H9 (cell line): ENCODE measurements at regions not wholly inside any gene's neighbourhood (a gene's known extent, or its start where the extent isn't known, plus 50 kb on each side); places are given as distances from the start of the nearest gene placed in this dataset.

ENCODE experiments used
- DNase-seq: peaks from one replicate; pipeline ENCODE4 v3.0.0-alpha.2; 2017
- H2AFZ ChIP-seq: one replicate; pipeline ENCODE4 v1.6.1; 2013; ENCODE audit warnings: mild to moderate bottlenecking, low read length, control low read depth, moderate library complexity
- H2AK5ac ChIP-seq: 2 replicates; pipeline ENCODE4 v1.6.1; 2013; ENCODE audit warnings: low read length, control low read depth, mixed read lengths; ENCODE audit not compliant: insufficient read length
- H2BK120ac ChIP-seq: one replicate; pipeline ENCODE4 v1.6.1; 2013; ENCODE audit warnings: low read depth, mild to moderate bottlenecking, low read length, control low read depth, inconsistent platforms; ENCODE audit not compliant: poor library complexity, severe bottlenecking
- H2BK12ac ChIP-seq: 2 replicates; pipeline ENCODE4 v1.6.1; 2013; ENCODE audit warnings: low read length, control low read depth, mixed read lengths, low read depth; ENCODE audit not compliant: insufficient read length
- H2BK15ac ChIP-seq: 2 replicates; pipeline ENCODE4 v1.6.1; 2013; ENCODE audit warnings: low read depth, low read length, control low read depth
- H2BK20ac ChIP-seq: one replicate; pipeline ENCODE4 v1.6.1; 2013; ENCODE audit warnings: low read depth, mild to moderate bottlenecking, low read length, control low read depth, inconsistent platforms; ENCODE audit not compliant: poor library complexity, severe bottlenecking
- H2BK5ac ChIP-seq: 2 replicates; pipeline ENCODE4 v1.6.1; 2013; ENCODE audit warnings: low read length, control low read depth, mixed read lengths; ENCODE audit not compliant: insufficient read length
- H3K14ac ChIP-seq: 2 replicates; pipeline ENCODE4 v1.6.1; 2013; ENCODE audit warnings: low read length, control low read depth; ENCODE audit not compliant: insufficient read depth
- H3K18ac ChIP-seq: 2 replicates; pipeline ENCODE4 v1.6.1; 2013; ENCODE audit warnings: low read depth, mild to moderate bottlenecking, mixed read lengths, low read length, control low read depth; ENCODE audit not compliant: insufficient read length
- H3K23ac ChIP-seq: 2 replicates; pipeline ENCODE4 v1.6.1; 2013; ENCODE audit warnings: low read length, control low read depth, mixed read lengths, low read depth; ENCODE audit not compliant: insufficient read length
- H3K23me2 ChIP-seq: 2 replicates; pipeline ENCODE4 v1.6.1; 2013; ENCODE audit warnings: low read depth, mild to moderate bottlenecking, mixed read lengths, low read length, control low read depth; ENCODE audit not compliant: insufficient read length, poor library complexity, severe bottlenecking
- H3K27ac ChIP-seq: 2 replicates; pipeline ENCODE4 v1.5.1; 2013; ENCODE audit warnings: low read length, control low read depth, mixed read lengths, low read depth; ENCODE audit not compliant: insufficient read length
- H3K27me3 ChIP-seq: 2 replicates; pipeline ENCODE4 v1.6.1; 2013; ENCODE audit warnings: low read length, control low read depth, inconsistent platforms; ENCODE audit not compliant: insufficient read depth
- H3K4ac ChIP-seq: 2 replicates; pipeline ENCODE4 v1.6.1; 2013; ENCODE audit warnings: low read depth, mild to moderate bottlenecking, control low read depth, inconsistent platforms, low read length, moderate library complexity
- H3K4me1 ChIP-seq: 2 replicates; pipeline ENCODE4 v1.6.1; 2013; ENCODE audit warnings: low read length, control low read depth, inconsistent platforms; ENCODE audit not compliant: insufficient read depth
- H3K4me2 ChIP-seq: 2 replicates; pipeline ENCODE4 v1.6.1; 2013; ENCODE audit warnings: low read length, control low read depth, mixed read lengths; ENCODE audit not compliant: insufficient read length, insufficient read depth
- H3K56ac ChIP-seq: 2 replicates; pipeline ENCODE4 v1.6.1; 2013; ENCODE audit warnings: low read depth, mild to moderate bottlenecking, mixed read lengths, low read length, control low read depth; ENCODE audit not compliant: insufficient read length
- H3K79me1 ChIP-seq: 2 replicates; pipeline ENCODE4 v1.6.1; 2013; ENCODE audit warnings: low read depth, mild to moderate bottlenecking, moderate library complexity, low read length, control low read depth, inconsistent platforms; ENCODE audit not compliant: insufficient read depth, poor library complexity, severe bottlenecking
- H3K79me2 ChIP-seq: 2 replicates; pipeline ENCODE4 v1.6.1; 2013; ENCODE audit warnings: low read length, control low read depth, inconsistent platforms; ENCODE audit not compliant: insufficient read depth
- H3K9ac ChIP-seq: 2 replicates; pipeline ENCODE4 v1.6.1; 2013; ENCODE audit warnings: low read length, control low read depth, mixed read lengths; ENCODE audit not compliant: insufficient read length; ENCODE audit errors: extremely low read depth
- H3K9me3 ChIP-seq: one replicate; pipeline ENCODE4 v1.6.1; 2013; ENCODE audit warnings: low read depth, low read length, inconsistent platforms; ENCODE audit not compliant: control insufficient read depth
- H3T11ph ChIP-seq: one replicate; pipeline ENCODE4 v1.6.1; 2013; ENCODE audit warnings: mild to moderate bottlenecking, low read length, control low read depth, inconsistent platforms
- H4K20me1 ChIP-seq: one replicate; pipeline ENCODE4 v1.6.1; 2013; ENCODE audit not compliant: control insufficient read depth, insufficient read length, insufficient read depth
- H4K5ac ChIP-seq: 2 replicates; pipeline ENCODE4 v1.6.1; 2013; ENCODE audit warnings: low read depth, mild to moderate bottlenecking, mixed read lengths, low read length, control low read depth; ENCODE audit not compliant: insufficient read length
- H4K8ac ChIP-seq: replicated peaks from 2 replicates; pipeline ENCODE4 v1.6.1; 2013; ENCODE audit warnings: low read length, control low read depth, mixed read lengths, low read depth; ENCODE audit not compliant: insufficient read length
- H4K91ac ChIP-seq: 2 replicates; pipeline ENCODE4 v1.6.1; 2013; ENCODE audit warnings: low read depth, mild to moderate bottlenecking, moderate library complexity, mixed read lengths, low read length, control low read depth; ENCODE audit not compliant: insufficient read length
- H3K27ac Mint-ChIP-seq, 3 experiments: 2 replicates in 2 of 3; 3 replicates in 1 of 3; pipeline ENCODE4 v1.8.0; 2020 to 2021; ENCODE audit warnings: mixed read lengths in 3 of 3, mild to moderate bottlenecking in 1 of 3, moderate library complexity in 1 of 3
- H3K27me3 Mint-ChIP-seq: 2 replicates; pipeline ENCODE4 v1.8.0; 2021; ENCODE audit warnings: low read depth, mild to moderate bottlenecking, moderate library complexity, mixed read lengths
- H3K36me3 Mint-ChIP-seq, 3 experiments: 2 replicates in 2 of 3; 3 replicates in 1 of 3; pipeline ENCODE4 v1.8.0; 2020 to 2021; ENCODE audit warnings: low read depth in 3 of 3, mixed read lengths in 3 of 3; ENCODE audit not compliant: insufficient read depth in 1 of 3
- H3K4me1 Mint-ChIP-seq, 2 experiments: 2 replicates each; pipeline ENCODE4 v1.8.0; 2020; ENCODE audit warnings: mixed read lengths in 2 of 2
- H3K4me3 Mint-ChIP-seq, 2 experiments: 2 replicates in 1 of 2; 3 replicates in 1 of 2; pipeline ENCODE4 v1.8.0; 2020 to 2021; ENCODE audit warnings: mild to moderate bottlenecking in 2 of 2, mixed read lengths in 2 of 2, moderate library complexity in 1 of 2
- H3K9me3 Mint-ChIP-seq, 2 experiments: 2 replicates in 1 of 2; 3 replicates in 1 of 2; pipeline ENCODE4 v1.8.0; 2020; ENCODE audit warnings: mild to moderate bottlenecking in 2 of 2, mixed read lengths in 2 of 2, moderate library complexity in 1 of 2
- WGBS: extraction: QIAGEN DNeasy Blood & Tissue Kit; methylation state at CpG from one replicate; pipeline ENCODE4 v1.1.7; 2013; ENCODE audit warnings: missing lambda C conversion rate, low lambda C conversion rate, mixed read lengths; ENCODE audit not compliant: insufficient read length; ENCODE audit errors: extremely low coverage; 5-methylcytosine and 5-hydroxymethylcytosine counted together
- TF ChIP-seq, protein P1 (sequence below): fragments of 200-600 bp; sonication (generic); conservative IDR thresholded peaks from 3 replicates; pipeline ENCODE4 v1.8.0; 2021; ENCODE audit warnings: antibody characterized with exemption, mild to moderate bottlenecking

DNA sequence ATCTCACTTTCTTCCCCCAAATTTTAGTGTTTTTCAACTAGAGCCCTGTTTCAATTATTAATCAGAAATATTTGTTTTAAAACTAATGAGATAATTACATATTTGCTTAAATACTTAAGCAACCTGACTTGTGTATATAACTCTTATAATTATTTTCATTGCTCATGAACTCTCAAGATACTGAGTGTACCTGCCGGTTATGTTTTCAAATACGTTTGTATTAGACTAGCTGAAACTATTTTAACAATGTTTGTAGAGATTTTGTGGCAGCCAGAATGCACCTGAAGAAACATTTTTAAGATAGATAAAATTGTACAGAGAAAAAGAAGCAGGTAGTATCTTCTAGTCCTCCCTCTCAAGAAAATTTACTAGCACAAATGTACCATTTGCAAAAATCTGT, 140.6 kb upstream of the CXADR start:
- Histone ChIP-seq H2BK20ac (no peak overlapping the region), H2BK15ac (no peak overlapping the region), H3K27me3 (no peaks in the 10 kb centered on the region), H3K18ac (no peak overlapping the region), H3K23me2 (no peaks in the 10 kb centered on the region), H3K23ac (no peak overlapping the region), H4K5ac (no peak overlapping the region), H4K91ac (no peak overlapping the region), H3K4me2 (no peak overlapping the region), H3K9ac (no peak overlapping the region), H3K79me1 (no peaks in the 10 kb centered on the region), H2AFZ (no peak overlapping the region), H2BK120ac (no peak overlapping the region), H3K79me2 (no peaks in the 10 kb centered on the region), H2BK12ac (no peak overlapping the region), H3K27ac (no peak overlapping the region), H2BK5ac (no peak overlapping the region), H3K14ac (no peak overlapping the region), H3K4ac (no peak overlapping the region), H3T11ph (no peak overlapping the region), H4K8ac (no peak overlapping the region), H3K4me1 (no peaks in the 10 kb centered on the region; the same call in 1 of the 2 replicates), H2AK5ac (no peak overlapping the region), H3K9me3 (no peaks in the 10 kb centered on the region), H3K56ac (no peak overlapping the region), H4K20me1 (no peaks in the 10 kb centered on the region)
- H3K27ac Mint-ChIP-seq, result no peak overlapping the region
- TF ChIP-seq, protein P1, sequence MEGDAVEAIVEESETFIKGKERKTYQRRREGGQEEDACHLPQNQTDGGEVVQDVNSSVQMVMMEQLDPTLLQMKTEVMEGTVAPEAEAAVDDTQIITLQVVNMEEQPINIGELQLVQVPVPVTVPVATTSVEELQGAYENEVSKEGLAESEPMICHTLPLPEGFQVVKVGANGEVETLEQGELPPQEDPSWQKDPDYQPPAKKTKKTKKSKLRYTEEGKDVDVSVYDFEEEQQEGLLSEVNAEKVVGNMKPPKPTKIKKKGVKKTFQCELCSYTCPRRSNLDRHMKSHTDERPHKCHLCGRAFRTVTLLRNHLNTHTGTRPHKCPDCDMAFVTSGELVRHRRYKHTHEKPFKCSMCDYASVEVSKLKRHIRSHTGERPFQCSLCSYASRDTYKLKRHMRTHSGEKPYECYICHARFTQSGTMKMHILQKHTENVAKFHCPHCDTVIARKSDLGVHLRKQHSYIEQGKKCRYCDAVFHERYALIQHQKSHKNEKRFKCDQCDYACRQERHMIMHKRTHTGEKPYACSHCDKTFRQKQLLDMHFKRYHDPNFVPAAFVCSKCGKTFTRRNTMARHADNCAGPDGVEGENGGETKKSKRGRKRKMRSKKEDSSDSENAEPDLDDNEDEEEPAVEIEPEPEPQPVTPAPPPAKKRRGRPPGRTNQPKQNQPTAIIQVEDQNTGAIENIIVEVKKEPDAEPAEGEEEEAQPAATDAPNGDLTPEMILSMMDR, result no peak
- no peak overlapping the region for H3K4me3 Mint-ChIP-seq
- H3K27me3 Mint-ChIP-seq, result peaks cover 4% of the 10 kb centered on the region; the same call in 1 of the 2 replicates
- peaks cover 2 to 28% (median 9%) of the 10 kb centered on the region in 3 experiments; a peak in 5 of 7 replicates for H3K36me3 Mint-ChIP-seq
- H3K9me3 Mint-ChIP-seq, result peaks cover 21 to 22% of the 10 kb centered on the region in 2 experiments
- no CpG with 5 or more reads among the region's 2 CpGs for WGBS
- H3K4me1 Mint-ChIP-seq, result peaks cover 36 to 44% of the 10 kb centered on the region in 2 experiments
- no peak for DNase-seq
